ENCODE measurements at regions not wholly inside any gene's neighbourhood (a gene's known extent, or its start where the extent isn't known, plus 50 kb on each side); places are given as distances from the start of the nearest gene placed in this dataset.
"Not testable (repeated sequence)": the region's sequence is repeated elsewhere in the genome, so short reads cannot be mapped to it uniquely, and the experiment has no call there.

DNA sequence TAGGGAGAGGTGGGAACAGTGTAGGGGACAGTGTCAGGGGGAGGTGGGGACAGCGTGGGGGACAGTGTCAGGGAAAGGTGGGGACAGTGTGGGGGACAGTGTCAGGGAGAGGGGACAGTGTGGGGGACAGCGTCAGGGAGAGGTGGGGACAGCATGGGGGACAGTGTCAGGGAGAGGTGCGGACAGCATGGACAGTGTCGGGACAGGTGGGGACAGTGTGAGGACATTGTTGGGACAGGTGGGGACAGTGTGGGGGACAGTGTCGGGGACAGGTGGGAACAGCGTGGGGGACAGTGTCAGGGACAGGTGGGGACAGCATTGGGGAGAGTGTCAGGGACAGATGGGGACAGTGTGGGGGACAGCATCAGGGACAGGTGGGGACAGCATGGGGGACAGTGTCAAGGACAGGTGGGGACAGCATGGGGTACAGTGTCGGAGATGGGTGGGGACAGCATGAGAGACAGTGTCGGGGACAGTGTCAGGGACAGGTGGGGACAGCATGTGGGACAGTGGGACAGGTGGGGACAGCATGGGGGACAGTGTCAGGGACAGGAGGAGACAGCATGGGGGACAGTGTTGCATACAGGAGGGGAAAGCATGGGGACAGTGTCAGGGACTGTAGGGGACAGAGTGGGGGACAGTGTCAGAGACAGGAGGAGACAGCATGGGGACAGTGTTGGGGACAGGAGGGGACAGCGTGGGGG lies 139.0 kb downstream of the TMEM121 start:
- H3K27me3 ChIP-seq, result no peaks in the 10 kb centered on the region
- no peak overlapping the region for H3K4me3 ChIP-seq (replicated peaks in 1 of 3)
- TF ChIP-seq, protein P1, sequence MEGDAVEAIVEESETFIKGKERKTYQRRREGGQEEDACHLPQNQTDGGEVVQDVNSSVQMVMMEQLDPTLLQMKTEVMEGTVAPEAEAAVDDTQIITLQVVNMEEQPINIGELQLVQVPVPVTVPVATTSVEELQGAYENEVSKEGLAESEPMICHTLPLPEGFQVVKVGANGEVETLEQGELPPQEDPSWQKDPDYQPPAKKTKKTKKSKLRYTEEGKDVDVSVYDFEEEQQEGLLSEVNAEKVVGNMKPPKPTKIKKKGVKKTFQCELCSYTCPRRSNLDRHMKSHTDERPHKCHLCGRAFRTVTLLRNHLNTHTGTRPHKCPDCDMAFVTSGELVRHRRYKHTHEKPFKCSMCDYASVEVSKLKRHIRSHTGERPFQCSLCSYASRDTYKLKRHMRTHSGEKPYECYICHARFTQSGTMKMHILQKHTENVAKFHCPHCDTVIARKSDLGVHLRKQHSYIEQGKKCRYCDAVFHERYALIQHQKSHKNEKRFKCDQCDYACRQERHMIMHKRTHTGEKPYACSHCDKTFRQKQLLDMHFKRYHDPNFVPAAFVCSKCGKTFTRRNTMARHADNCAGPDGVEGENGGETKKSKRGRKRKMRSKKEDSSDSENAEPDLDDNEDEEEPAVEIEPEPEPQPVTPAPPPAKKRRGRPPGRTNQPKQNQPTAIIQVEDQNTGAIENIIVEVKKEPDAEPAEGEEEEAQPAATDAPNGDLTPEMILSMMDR (IDR thresholded peaks at IDR 0.05), result no peak
- no peak for TF ChIP-seq POLR2A (IDR thresholded peaks at IDR 0.05)
- no peak for DNase-seq
- 74 to 84% methylated on average over 9 of the region's 9 CpGs for WGBS, 2 donors
- intact Hi-C loops (cut with DNase I), result no loop called here
- no peaks in the 10 kb centered on the region for H3K36me3 ChIP-seq
- peaks cover 0 to 5% of the 10 kb centered on the region in 2 donors for H3K4me1 ChIP-seq
- H3K27ac ChIP-seq, result no peak overlapping the region
- no peaks in the 10 kb centered on the region for H3K9me3 ChIP-seq

- no peak for DNase-seq
- Histone ChIP-seq H3K27ac (no peak overlapping the region), H3K36me3 (no peaks in the 10 kb centered on the region), H3K27me3 (no peaks in the 10 kb centered on the region), H3K4me1 (peaks cover 0 to 5% of the 10 kb centered on the region in 2 donors), H3K9me3 (no peaks in the 10 kb centered on the region), H3K4me3 (replicated peaks in 1 of 3) (no peak overlapping the region)
- TF ChIP-seq POLR2A (IDR thresholded peaks at IDR 0.05), result no peak
- TF ChIP-seq, protein P1 (IDR thresholded peaks at IDR 0.05), result no peak
- intact Hi-C loops (cut with DNase I), result no loop called here
- 84 to 87% methylated on average over 6 of the region's 6 CpGs for WGBS, 2 donors
These were observed 139.5 kb downstream of the TMEM121 start for GRCh38 chr14:105665951-105666277.

DNA sequence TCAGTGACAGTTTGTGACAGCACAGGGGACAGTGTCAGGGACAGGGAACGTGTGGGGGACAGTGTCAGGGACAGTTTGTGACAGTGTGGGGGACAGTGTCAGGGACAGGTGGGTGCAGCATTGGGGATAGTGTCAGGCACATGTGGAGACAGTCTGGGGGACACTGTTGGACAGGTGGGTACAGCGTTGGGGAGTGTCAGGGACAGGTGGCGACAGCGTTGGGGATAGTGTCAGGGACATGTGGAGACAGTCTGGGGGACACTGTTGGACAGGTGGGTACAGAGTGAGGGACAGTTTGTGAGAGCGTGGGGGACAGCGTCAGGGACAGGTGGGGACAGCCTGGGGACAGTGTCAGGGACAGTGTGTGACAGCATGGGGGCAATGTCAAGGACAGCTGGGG lies 140.0 kb downstream of the TMEM121 start:
- H3K27ac ChIP-seq, result no peak overlapping the region
- intact Hi-C loops (cut with DNase I), result no loop called here
- TF ChIP-seq POLR2A (IDR thresholded peaks at IDR 0.05), result no peak
- TF ChIP-seq, protein P1 (IDR thresholded peaks at IDR 0.05), result no peak
- no peaks in the 10 kb centered on the region for H3K36me3 ChIP-seq
- H3K9me3 ChIP-seq, result no peaks in the 10 kb centered on the region
- 86 to 92% methylated on average over 6 of the region's 6 CpGs for WGBS, 2 donors
- no peak for DNase-seq
- no peaks in the 10 kb centered on the region for H3K27me3 ChIP-seq
- H3K4me3 ChIP-seq (replicated peaks in 1 of 3), result no peak overlapping the region
- peaks cover 0 to 5% of the 10 kb centered on the region in 2 donors for H3K4me1 ChIP-seq

- intact Hi-C loops (cut with DNase I); H3K4me1 ChIP-seq; H3K9me3 ChIP-seq; DNase-seq; H3K36me3 ChIP-seq; H3K27ac ChIP-seq; H3K27me3 ChIP-seq; H3K4me3 ChIP-seq (replicated peaks in 1 of 3): not testable (repeated sequence)
- 90 to 94% methylated on average over 10 to 12 of the region's 29 CpGs for WGBS, 2 donors
These were observed 140.7 kb downstream of the TMEM121 start for GRCh38 chr14:105666991-105667662.

- WGBS, 2 donors, result no CpG with 5 or more reads among the region's 13 CpGs
- not testable (repeated sequence) for H3K4me3 ChIP-seq (replicated peaks in 1 of 3); DNase-seq
These were observed 141.3 kb downstream of the TMEM121 start for GRCh38 chr14:105667663-105668020.

GRCh38 chr14:105668021-105668420 lies 141.6 kb downstream of the TMEM121 start:
- intact Hi-C loops (cut with DNase I); H3K4me1 ChIP-seq; H3K27ac ChIP-seq; H3K4me3 ChIP-seq (replicated peaks in 1 of 3); H3K9me3 ChIP-seq; H3K36me3 ChIP-seq; DNase-seq; H3K27me3 ChIP-seq: not testable (repeated sequence)
- WGBS, 2 donors, result 93 to 100% methylated on average over 3 to 16 of the region's 22 CpGs

More at GRCh38 chr14:105667663-105668020, 141.3 kb downstream of the TMEM121 start:
- H3K27me3 ChIP-seq; H3K27ac ChIP-seq; H3K36me3 ChIP-seq; H3K9me3 ChIP-seq; H3K4me1 ChIP-seq; intact Hi-C loops (cut with DNase I): not testable (repeated sequence)

GRCh38 chr14:105668471-105669230 lies 142.3 kb downstream of the TMEM121 start:
- H3K9me3 ChIP-seq; H3K27me3 ChIP-seq; intact Hi-C loops (cut with DNase I); H3K36me3 ChIP-seq; H3K27ac ChIP-seq; DNase-seq; H3K4me1 ChIP-seq; H3K4me3 ChIP-seq (replicated peaks in 1 of 3): not testable (repeated sequence)
- 95 to 96% methylated on average over 25 to 29 of the region's 29 CpGs for WGBS, 2 donors

DNA sequence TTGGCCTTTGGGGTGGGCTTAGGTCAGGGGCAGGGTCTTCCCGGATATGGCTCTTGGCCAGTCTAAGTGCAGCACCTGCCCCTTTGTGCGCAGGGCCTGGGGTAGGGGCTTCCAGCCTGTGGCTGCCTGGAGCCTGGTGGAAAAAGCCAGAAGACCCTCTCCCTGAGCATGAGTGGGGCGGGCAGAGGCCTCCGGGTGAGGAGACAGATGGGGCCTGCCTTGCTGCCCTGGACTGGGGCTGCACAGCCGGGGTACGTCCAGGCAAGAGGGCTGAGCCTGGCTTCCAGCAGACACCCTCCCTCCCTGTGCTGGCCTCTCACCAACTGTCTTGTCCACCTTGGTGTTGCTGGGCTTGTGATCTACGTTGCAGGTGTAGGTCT lies 142.8 kb downstream of the TMEM121 start:
- H3K4me1 ChIP-seq; H3K27ac ChIP-seq; H3K9me3 ChIP-seq; DNase-seq; H3K36me3 ChIP-seq; H3K27me3 ChIP-seq; H3K4me3 ChIP-seq (replicated peaks in 1 of 3); intact Hi-C loops (cut with DNase I): not testable (repeated sequence)
- WGBS, 2 donors, result 88 to 97% methylated on average over 3 to 7 of the region's 7 CpGs

DNA sequence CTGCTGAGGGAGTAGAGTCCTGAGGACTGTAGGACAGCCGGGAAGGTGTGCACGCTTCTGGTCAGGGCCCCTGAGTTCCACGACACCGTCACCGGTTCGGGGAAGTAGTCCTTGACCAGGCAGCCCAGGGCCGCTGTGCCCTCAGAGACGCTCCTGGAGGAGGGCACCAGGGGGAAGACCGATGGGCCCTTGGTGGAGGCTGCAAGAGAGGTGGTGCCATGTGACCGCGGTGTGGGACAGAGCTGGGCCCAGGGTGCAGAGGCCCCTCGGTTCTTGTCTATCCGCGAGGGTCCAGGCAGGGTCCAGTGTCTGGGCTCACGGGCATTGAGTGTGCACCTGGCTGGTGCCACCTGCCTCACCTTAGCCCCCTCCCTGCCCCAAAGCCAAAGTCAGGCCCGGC lies 143.3 kb downstream of the TMEM121 start:
- 83 to 87% methylated on average over 10 to 14 of the region's 16 CpGs for WGBS, 2 donors
- H3K27ac ChIP-seq; DNase-seq; intact Hi-C loops (cut with DNase I); H3K9me3 ChIP-seq; H3K4me1 ChIP-seq; H3K27me3 ChIP-seq; H3K4me3 ChIP-seq (replicated peaks in 1 of 3); H3K36me3 ChIP-seq: not testable (repeated sequence)
